ENCODE measurements at regions not wholly inside any gene's neighbourhood (a gene's known extent, or its start where the extent isn't known, plus 50 kb on each side); places are given as distances from the start of the nearest gene placed in this dataset.

- no peak for TF ChIP-seq CTCF (IDR thresholded peaks at IDR 0.05)
- TF ChIP-seq POLR2A (IDR thresholded peaks at IDR 0.05): no peak
Observed at GRCh38 chr12:28063355-28063880, 90.9 kb upstream of the PTHLH start.

All from testis (tissue), 2 donors.